CD14-positive monocyte (primary cell): ENCODE measurements at regions not wholly inside any gene's neighbourhood (a gene's known extent, or its start where the extent isn't known, plus 50 kb on each side); places are given as distances from the start of the nearest gene placed in this dataset.

Experiments
- DNase-seq, 3 donors: peaks; one replicate each; pipeline ENCODE4 v3.0.0-alpha.2; 2011 to 2022
- H2AFZ ChIP-seq: 2 replicates; pipeline ENCODE4 v1.6.0; 2012; ENCODE audit warnings: mild to moderate bottlenecking, low read depth, low read length, inconsistent platforms; ENCODE audit not compliant: insufficient read depth, poor library complexity, severe bottlenecking
- H3K27ac ChIP-seq, 2 donors: 1 replicate in 1 of 2; 2 replicates in 1 of 2; pipeline ENCODE4 v1.5.1; 2012 to 2013; ENCODE audit warnings: low read length in 2 of 2, control low read depth in 1 of 2, inconsistent platforms in 1 of 2, low read depth in 1 of 2, mild to moderate bottlenecking in 1 of 2
- H3K27me3 ChIP-seq, 2 donors: one replicate each; pipeline versions ENCODE4 v1.6.0 to v1.6.1; 2011 to 2013; ENCODE audit warnings: low read length in 2 of 2; ENCODE audit not compliant: control insufficient read depth in 2 of 2, insufficient read depth in 2 of 2
- H3K36me3 ChIP-seq, 2 donors: replicated peaks in 1 of 2; 1 replicate in 1 of 2; 2 replicates in 1 of 2; pipeline versions ENCODE4 v1.5.1 to v1.6.1; 2012 to 2013; ENCODE audit warnings: low read length in 2 of 2, control low read depth in 1 of 2, inconsistent platforms in 1 of 2, mild to moderate bottlenecking in 1 of 2; ENCODE audit not compliant: insufficient read depth in 2 of 2, control insufficient read depth in 1 of 2
- H3K4me1 ChIP-seq, 2 donors: 1 replicate in 1 of 2; 2 replicates in 1 of 2; pipeline versions ENCODE4 v1.5.1 to v1.6.1; 2012 to 2013; ENCODE audit warnings: low read length in 2 of 2, control low read depth in 1 of 2, inconsistent platforms in 1 of 2, mild to moderate bottlenecking in 1 of 2, moderate library complexity in 1 of 2; ENCODE audit not compliant: insufficient read depth in 2 of 2, control insufficient read depth in 1 of 2
- H3K4me2 ChIP-seq: replicated peaks from 2 replicates; pipeline ENCODE3; 2012; ENCODE audit warnings: low read length, moderate library complexity, mild to moderate bottlenecking; ENCODE audit not compliant: poor library complexity, severe bottlenecking; ENCODE audit errors: extremely low read depth
- H3K4me3 ChIP-seq, 3 experiments: fragments of 200-600 bp in 1 of 3; sonication (generic) in 1 of 3; replicated peaks in 1 of 3; 1 replicate in 2 of 3; 2 replicates in 1 of 3; pipeline ENCODE4 v1.5.1; 2011 to 2013; ENCODE audit warnings: low read length in 3 of 3, mild to moderate bottlenecking in 3 of 3, control low read depth in 2 of 3, low read depth in 2 of 3, inconsistent platforms in 1 of 3, moderate library complexity in 1 of 3
- H3K79me2 ChIP-seq: 2 replicates; pipeline ENCODE4 v1.6.0; 2012; ENCODE audit warnings: mild to moderate bottlenecking, control low read depth, inconsistent platforms, low read length, moderate library complexity; ENCODE audit not compliant: insufficient read depth
- H3K9ac ChIP-seq: 2 replicates; pipeline ENCODE4 v1.6.0; 2017; ENCODE audit warnings: low read length, mild to moderate bottlenecking; ENCODE audit not compliant: insufficient read depth, poor library complexity, severe bottlenecking
- H3K9me3 ChIP-seq, 2 donors: replicated peaks in 1 of 2; 1 replicate in 1 of 2; 2 replicates in 1 of 2; pipeline versions ENCODE4 v1.5.1 to v1.6.1; 2012 to 2013; ENCODE audit warnings: low read length in 2 of 2, control low read depth in 1 of 2; ENCODE audit not compliant: control insufficient read depth in 1 of 2, insufficient read depth in 1 of 2
- H4K20me1 ChIP-seq: 2 replicates; pipeline ENCODE4 v1.6.0; 2012; ENCODE audit warnings: mild to moderate bottlenecking, low read length, control low read depth, moderate library complexity; ENCODE audit not compliant: insufficient read depth
- H3K27ac Mint-ChIP-seq, 7 donors: one replicate each; pipeline ENCODE4 v1.8.0; 2020; ENCODE audit warnings: mild to moderate bottlenecking in 7 of 7, mixed read lengths in 7 of 7, moderate library complexity in 6 of 7, inconsistent platforms in 2 of 7
- H3K27me3 Mint-ChIP-seq, 3 donors: one replicate each; pipeline ENCODE4 v1.8.0; 2021 to 2022; ENCODE audit warnings: low read depth in 3 of 3, mild to moderate bottlenecking in 3 of 3, mixed read lengths in 3 of 3, moderate library complexity in 3 of 3, inconsistent platforms in 1 of 3
- H3K36me3 Mint-ChIP-seq, 2 donors: one replicate each; pipeline ENCODE4 v1.8.0; 2020; ENCODE audit warnings: mixed read lengths in 2 of 2, inconsistent platforms in 1 of 2, mild to moderate bottlenecking in 1 of 2
- H3K4me1 Mint-ChIP-seq: one replicate; pipeline ENCODE4 v1.8.0; 2020; ENCODE audit warnings: mild to moderate bottlenecking, mixed read lengths
- H3K4me3 Mint-ChIP-seq, 2 donors: one replicate each; pipeline ENCODE4 v1.8.0; 2020; ENCODE audit warnings: mild to moderate bottlenecking in 2 of 2, mixed read lengths in 2 of 2, moderate library complexity in 1 of 2
- H3K9me3 Mint-ChIP-seq, 7 donors: one replicate each; pipeline ENCODE4 v1.8.0; 2020 to 2022; ENCODE audit warnings: mixed read lengths in 7 of 7, mild to moderate bottlenecking in 6 of 7, moderate library complexity in 6 of 7, inconsistent platforms in 2 of 7
- WGBS: methylation state at CpG from one replicate; pipeline ENCODE4 v1.1.5; 2013; ENCODE audit warnings: missing lambda C conversion rate; ENCODE audit not compliant: insufficient coverage; 5-methylcytosine and 5-hydroxymethylcytosine counted together
- intact Hi-C, 2 donors: fragments of 100-400 bp; cut with micrococcal nuclease; formaldehyde crosslinking; loops; one replicate each; pipeline versions ENCODE4 v1.15.0 to v1.15.1; 2023
- TF ChIP-seq, protein P1 (sequence below): fragments of 200-600 bp; IDR thresholded peaks from one replicate; pipeline ENCODE4 v1.8.0; 2022; ENCODE audit warnings: antibody characterized with exemption, mild to moderate bottlenecking

- H3K27ac Mint-ChIP-seq = no peak overlapping the region
- Histone ChIP-seq H3K9ac (no peak overlapping the region), H3K4me2 (no peak overlapping the region), H3K27me3 (no peaks in the 10 kb centered on the region), H3K36me3 (no peaks in the 10 kb centered on the region), H3K27ac (no peak overlapping the region), H3K4me3 (no peak overlapping the region), H3K79me2 (no peaks in the 10 kb centered on the region), H4K20me1 (no peaks in the 10 kb centered on the region), H2AFZ (no peak overlapping the region), H3K9me3 (no peaks in the 10 kb centered on the region), H3K4me1 (peaks cover 0 to 10% of the 10 kb centered on the region in 2 donors)
- no peak for DNase-seq
- no CpG with 5 or more reads among the region's 4 CpGs for WGBS
- peaks cover 1 to 5% (median 4%) of the 10 kb centered on the region in 3 donors for H3K27me3 Mint-ChIP-seq
- H3K4me3 Mint-ChIP-seq = no peak overlapping the region
- intact Hi-C loops = no loop called here
- TF ChIP-seq, protein P1, sequence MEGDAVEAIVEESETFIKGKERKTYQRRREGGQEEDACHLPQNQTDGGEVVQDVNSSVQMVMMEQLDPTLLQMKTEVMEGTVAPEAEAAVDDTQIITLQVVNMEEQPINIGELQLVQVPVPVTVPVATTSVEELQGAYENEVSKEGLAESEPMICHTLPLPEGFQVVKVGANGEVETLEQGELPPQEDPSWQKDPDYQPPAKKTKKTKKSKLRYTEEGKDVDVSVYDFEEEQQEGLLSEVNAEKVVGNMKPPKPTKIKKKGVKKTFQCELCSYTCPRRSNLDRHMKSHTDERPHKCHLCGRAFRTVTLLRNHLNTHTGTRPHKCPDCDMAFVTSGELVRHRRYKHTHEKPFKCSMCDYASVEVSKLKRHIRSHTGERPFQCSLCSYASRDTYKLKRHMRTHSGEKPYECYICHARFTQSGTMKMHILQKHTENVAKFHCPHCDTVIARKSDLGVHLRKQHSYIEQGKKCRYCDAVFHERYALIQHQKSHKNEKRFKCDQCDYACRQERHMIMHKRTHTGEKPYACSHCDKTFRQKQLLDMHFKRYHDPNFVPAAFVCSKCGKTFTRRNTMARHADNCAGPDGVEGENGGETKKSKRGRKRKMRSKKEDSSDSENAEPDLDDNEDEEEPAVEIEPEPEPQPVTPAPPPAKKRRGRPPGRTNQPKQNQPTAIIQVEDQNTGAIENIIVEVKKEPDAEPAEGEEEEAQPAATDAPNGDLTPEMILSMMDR = no peak
- H3K36me3 Mint-ChIP-seq = no peaks in the 10 kb centered on the region
- peaks cover 0 to 5% (median 2%) of the 10 kb centered on the region in 7 donors for H3K9me3 Mint-ChIP-seq
- H3K4me1 Mint-ChIP-seq = peaks cover 2% of the 10 kb centered on the region
Measured at GRCh38 chr16:52742608-52743170, 195.7 kb upstream of the TOX3 start.

DNA sequence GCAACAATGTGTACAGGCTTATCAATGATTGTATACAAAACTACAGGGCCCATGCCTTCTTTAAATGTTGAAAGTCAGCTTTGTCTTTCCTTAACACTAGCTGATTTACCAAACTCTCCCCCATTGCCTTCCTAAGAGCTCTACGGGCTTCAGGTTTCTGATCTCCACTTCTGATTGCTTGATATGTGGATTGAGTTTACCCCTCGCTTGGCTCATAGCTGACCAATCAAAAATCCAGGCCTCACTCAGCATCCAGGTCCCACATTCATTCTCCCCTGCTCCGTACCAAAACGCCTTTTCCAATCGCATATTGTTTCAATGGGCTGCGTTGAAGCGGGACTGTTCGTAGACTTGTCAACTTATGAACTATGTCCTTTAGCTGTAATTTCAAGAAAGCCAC lies 195.1 kb upstream of the TOX3 start:
- TF ChIP-seq, protein P1 = no peak
- peak overlapping the region in 1 of 2 donors; percentile 46 for H3K27ac ChIP-seq
- no peak overlapping the region for H2AFZ ChIP-seq
- no peaks in the 10 kb centered on the region for H3K36me3 Mint-ChIP-seq
- no peak overlapping the region for H3K4me2 ChIP-seq
- no peak overlapping the region for H3K4me3 ChIP-seq
- H3K9me3 ChIP-seq = no peaks in the 10 kb centered on the region
- peaks cover 0 to 10% of the 10 kb centered on the region in 2 donors for H3K4me1 ChIP-seq
- H3K4me3 Mint-ChIP-seq = no peak overlapping the region
- no peaks in the 10 kb centered on the region for H3K79me2 ChIP-seq
- no peaks in the 10 kb centered on the region for H3K27me3 ChIP-seq
- WGBS = 86% methylated on average over 7 of the region's 8 CpGs
- no peak for DNase-seq
- peaks cover 2% of the 10 kb centered on the region for H3K4me1 Mint-ChIP-seq
- no peaks in the 10 kb centered on the region for H4K20me1 ChIP-seq
- H3K27ac Mint-ChIP-seq = no peak overlapping the region
- H3K9ac ChIP-seq = no peak overlapping the region
- intact Hi-C loops = no loop called here
- peaks cover 1 to 5% (median 4%) of the 10 kb centered on the region in 3 donors for H3K27me3 Mint-ChIP-seq
- H3K9me3 Mint-ChIP-seq = peaks cover 0 to 5% (median 2%) of the 10 kb centered on the region in 7 donors
- no peaks in the 10 kb centered on the region for H3K36me3 ChIP-seq
